GM21381 (cell line): ENCODE measurements at regions not wholly inside any gene's neighbourhood (a gene's known extent, or its start where the extent isn't known, plus 50 kb on each side); places are given as distances from the start of the nearest gene placed in this dataset.
"Not testable (repeated sequence)": the region's sequence is repeated elsewhere in the genome, so short reads cannot be mapped to it uniquely, and the experiment has no call there.

Experiments used
- ATAC-seq: cut with Tn5 transposase; IDR thresholded peaks from one replicate; pipeline ENCODE4 v1.9.1; 2021; ENCODE audit warnings: mild to moderate bottlenecking, moderate library complexity; ENCODE audit not compliant: unreplicated experiment

- no peak for ATAC-seq
Observed at GRCh38 chr15:66882251-66883020, 180.4 kb downstream of the SMAD6 start.

GRCh38 chr15:66883284-66883911 is 181.4 kb downstream of the SMAD6 start:
- no peak for ATAC-seq

- ATAC-seq, result no peak
Observed at GRCh38 chr15:66884115-66884622, 181.2 kb upstream of the SMAD3 start.

- no peak for ATAC-seq
Observed at GRCh38 chr15:66884661-66885237, 180.7 kb upstream of the SMAD3 start.

- ATAC-seq, result no peak
Observed at GRCh38 chr15:66885281-66885915, 180.0 kb upstream of the SMAD3 start.

GRCh38 chr15:66886241-66886675 is 179.1 kb upstream of the SMAD3 start:
- ATAC-seq, result no peak

GRCh38 chr15:66886686-66887273 is 178.6 kb upstream of the SMAD3 start:
- ATAC-seq, result no peak

- ATAC-seq, result not testable (repeated sequence)
Observed at GRCh38 chr15:66889298-66889697, 176.1 kb upstream of the SMAD3 start.

- no peak for ATAC-seq
Observed at GRCh38 chr15:66891776-66892175, 173.6 kb upstream of the SMAD3 start.

- ATAC-seq, result no peak
Observed at GRCh38 chr15:66893294-66893693, 172.1 kb upstream of the SMAD3 start.

GRCh38 chr15:66894363-66894762 is 171.0 kb upstream of the SMAD3 start:
- no peak for ATAC-seq

GRCh38 chr15:66894986-66895780 is 170.2 kb upstream of the SMAD3 start:
- ATAC-seq, result no peak

GRCh38 chr15:66895794-66896453 is 169.5 kb upstream of the SMAD3 start:
- ATAC-seq, result no peak

GRCh38 chr15:66896611-66897010 is 168.8 kb upstream of the SMAD3 start:
- ATAC-seq, result no peak

- no peak for ATAC-seq
Observed at GRCh38 chr15:66897416-66897815, 168.0 kb upstream of the SMAD3 start.

- ATAC-seq, result no peak
Observed at GRCh38 chr15:66897971-66898370, 167.4 kb upstream of the SMAD3 start.

GRCh38 chr15:66898656-66899386 is 166.6 kb upstream of the SMAD3 start:
- no peak for ATAC-seq

- no peak for ATAC-seq
Observed at GRCh38 chr15:66899555-66900350, 165.6 kb upstream of the SMAD3 start.
